PC-3 (cell line): ENCODE measurements at regions not wholly inside any gene's neighbourhood (a gene's known extent, or its start where the extent isn't known, plus 50 kb on each side); places are given as distances from the start of the nearest gene placed in this dataset.

Source experiments
- ATAC-seq: fragments of 200-7000 bp; cut with Tn5 transposase; 2 replicates; pipeline ENCODE4 v1.9.1; 2020; ENCODE audit warnings: mild to moderate bottlenecking, moderate library complexity
- BruUV-seq: library from RNA; stranded (reverse); fragments of 400-500 nt; replicated peaks from 2 replicates; lab custom pipeline; 2021; lab: Mats Ljungman, UMichigan
- CTCF ChIA-PET: fragments of 300-600 bp; sonication (Branson Sonifier 250); formaldehyde crosslinking; loops from one replicate; lab custom pipeline; 2022; ENCODE audit warnings: antibody characterized with exemption; lab: Charles Lee
- POLR2A ChIA-PET: fragments of 300-600 bp; sonication (Branson Sonifier 250); formaldehyde crosslinking; loops from one replicate; lab custom pipeline; 2022; ENCODE audit warnings: antibody characterized with exemption; ENCODE audit not compliant: unreplicated experiment; lab: Charles Lee
- DNase-seq: peaks from one replicate; pipeline ENCODE4 v3.0.0-alpha.2; 2015
- H2AFZ ChIP-seq: fragments of 300-600 bp; sonication (generic); 2 replicates; pipeline ENCODE4 v1.6.0; 2016; ENCODE audit warnings: antibody characterized with exemption, low read length
- H3F3A ChIP-seq: fragments of 300-600 bp; sonication (generic); one replicate; pipeline ENCODE4 v1.6.0; 2017; ENCODE audit warnings: antibody characterized with exemption, low read length, control low read depth, mild to moderate bottlenecking; ENCODE audit not compliant: unreplicated experiment
- H3K27ac ChIP-seq: fragments of 300-600 bp; sonication (generic); 2 replicates; pipeline ENCODE4 v1.5.1; 2016; ENCODE audit warnings: mild to moderate bottlenecking, low read length
- H3K27me3 ChIP-seq: fragments of 300-600 bp; sonication (generic); 2 replicates; pipeline ENCODE4 v1.6.1; 2016; ENCODE audit warnings: low read length, mixed read lengths
- H3K36me3 ChIP-seq: fragments of 300-600 bp; sonication (generic); 2 replicates; pipeline ENCODE4 v1.6.1; 2016; ENCODE audit warnings: low read depth, mixed run types, low read length, mixed read lengths
- H3K4me1 ChIP-seq: fragments of 300-600 bp; sonication (generic); 2 replicates; pipeline ENCODE4 v1.5.1; 2016; ENCODE audit warnings: low read length; ENCODE audit not compliant: insufficient read depth
- H3K4me2 ChIP-seq: fragments of 300-600 bp; sonication (generic); 2 replicates; pipeline ENCODE4 v1.6.0; 2016; ENCODE audit warnings: low read length
- H3K4me3 ChIP-seq: fragments of 300-600 bp; sonication (generic); 2 replicates; pipeline ENCODE4 v1.5.1; 2016; ENCODE audit warnings: mild to moderate bottlenecking, low read length, mixed read lengths
- H3K79me2 ChIP-seq: fragments of 300-600 bp; sonication (generic); 2 replicates; pipeline ENCODE4 v1.6.1; 2017; ENCODE audit warnings: low read length, mixed read lengths
- H3K9ac ChIP-seq: fragments of 300-600 bp; sonication (generic); 2 replicates; pipeline ENCODE4 v1.6.0; 2016; ENCODE audit warnings: mild to moderate bottlenecking, low read length
- H3K9me2 ChIP-seq: fragments of 300-600 bp; sonication (generic); replicated peaks from 2 replicates; pipeline ENCODE4 v1.6.1; 2016; ENCODE audit warnings: mixed run types, low read length, mixed read lengths
- H3K9me3 ChIP-seq: fragments of 300-600 bp; sonication (generic); 2 replicates; pipeline ENCODE4 v1.6.1; 2016; ENCODE audit warnings: low read length, mixed read lengths
- H4K20me1 ChIP-seq: fragments of 300-600 bp; sonication (generic); 2 replicates; pipeline ENCODE4 v1.6.1; 2016; ENCODE audit warnings: low read length, mixed read lengths
- EZH2 ChIP-seq: fragments of 300-600 bp; sonication (generic); IDR thresholded peaks from one replicate; pipeline ENCODE4 v1.6.1; 2017; ENCODE audit warnings: antibody characterized with exemption, mild to moderate bottlenecking, low read length; ENCODE audit not compliant: unreplicated experiment
- EZH2phosphoT487 ChIP-seq: fragments of 300-600 bp; sonication (generic); IDR thresholded peaks from 2 replicates; pipeline ENCODE4 v1.6.1; 2018; ENCODE audit warnings: mild to moderate bottlenecking, antibody characterized with exemption, low read length, borderline replicate concordance
- intact Hi-C: fragments of 100-400 bp; cut with micrococcal nuclease; formaldehyde crosslinking; loops from 2 replicates; pipeline ENCODE4 v1.9.0; 2023
- TF ChIP-seq, protein P1 (sequence below): fragments of 300-600 bp; sonication (generic); conservative IDR thresholded peaks from 2 replicates; pipeline ENCODE4 v1.5.1; 2017; ENCODE audit warnings: antibody characterized with exemption, low read depth, mild to moderate bottlenecking, low read length

DNA sequence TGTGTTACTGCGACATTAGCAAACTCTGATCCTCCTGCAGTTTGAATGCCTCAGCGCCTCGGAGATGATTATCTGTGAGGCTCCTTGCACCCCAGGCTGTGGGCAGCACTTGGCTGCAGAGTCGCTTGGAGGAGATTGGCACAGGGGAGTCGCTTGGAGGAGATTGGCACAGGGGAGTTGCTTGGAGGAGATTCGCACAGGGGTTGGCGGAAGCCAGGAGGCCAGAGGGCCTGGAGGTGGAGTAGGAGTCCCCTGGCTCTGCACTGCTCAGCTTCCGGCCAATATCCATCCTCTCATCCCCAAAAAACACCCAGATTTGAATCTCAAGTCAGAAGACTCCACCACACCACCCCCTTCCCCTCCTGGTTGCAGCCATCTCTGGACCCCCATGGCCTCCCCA is 192.6 kb upstream of the NECTIN1 start:
- no peaks in the 10 kb centered on the region for H4K20me1 ChIP-seq
- H2AFZ ChIP-seq: no peak overlapping the region
- ChIA-PET CTCF (no interaction called here), POLR2A (no interaction called here)
- no peak overlapping the region for H3K4me2 ChIP-seq
- no peaks in the 10 kb centered on the region for H3K9me2 ChIP-seq
- H3K79me2 ChIP-seq: no peaks in the 10 kb centered on the region
- no peak overlapping the region for H3K27ac ChIP-seq
- no peaks in the 10 kb centered on the region for H3F3A ChIP-seq
- H3K27me3 ChIP-seq: peaks cover 100% of the 10 kb centered on the region
- BruUV-seq: no TSS peak
- ATAC-seq: no peak
- no peak overlapping the region for H3K4me3 ChIP-seq
- intact Hi-C loops: no loop called here
- H3K9me3 ChIP-seq: no peaks in the 10 kb centered on the region
- H3K4me1 ChIP-seq: no peaks in the 10 kb centered on the region
- H3K9ac ChIP-seq: no peak overlapping the region
- no peak for TF ChIP-seq EZH2phosphoT487
- no peak for TF ChIP-seq EZH2
- TF ChIP-seq, protein P1, sequence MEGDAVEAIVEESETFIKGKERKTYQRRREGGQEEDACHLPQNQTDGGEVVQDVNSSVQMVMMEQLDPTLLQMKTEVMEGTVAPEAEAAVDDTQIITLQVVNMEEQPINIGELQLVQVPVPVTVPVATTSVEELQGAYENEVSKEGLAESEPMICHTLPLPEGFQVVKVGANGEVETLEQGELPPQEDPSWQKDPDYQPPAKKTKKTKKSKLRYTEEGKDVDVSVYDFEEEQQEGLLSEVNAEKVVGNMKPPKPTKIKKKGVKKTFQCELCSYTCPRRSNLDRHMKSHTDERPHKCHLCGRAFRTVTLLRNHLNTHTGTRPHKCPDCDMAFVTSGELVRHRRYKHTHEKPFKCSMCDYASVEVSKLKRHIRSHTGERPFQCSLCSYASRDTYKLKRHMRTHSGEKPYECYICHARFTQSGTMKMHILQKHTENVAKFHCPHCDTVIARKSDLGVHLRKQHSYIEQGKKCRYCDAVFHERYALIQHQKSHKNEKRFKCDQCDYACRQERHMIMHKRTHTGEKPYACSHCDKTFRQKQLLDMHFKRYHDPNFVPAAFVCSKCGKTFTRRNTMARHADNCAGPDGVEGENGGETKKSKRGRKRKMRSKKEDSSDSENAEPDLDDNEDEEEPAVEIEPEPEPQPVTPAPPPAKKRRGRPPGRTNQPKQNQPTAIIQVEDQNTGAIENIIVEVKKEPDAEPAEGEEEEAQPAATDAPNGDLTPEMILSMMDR: no peak
- H3K36me3 ChIP-seq: no peaks in the 10 kb centered on the region
- no peak for DNase-seq

DNA sequence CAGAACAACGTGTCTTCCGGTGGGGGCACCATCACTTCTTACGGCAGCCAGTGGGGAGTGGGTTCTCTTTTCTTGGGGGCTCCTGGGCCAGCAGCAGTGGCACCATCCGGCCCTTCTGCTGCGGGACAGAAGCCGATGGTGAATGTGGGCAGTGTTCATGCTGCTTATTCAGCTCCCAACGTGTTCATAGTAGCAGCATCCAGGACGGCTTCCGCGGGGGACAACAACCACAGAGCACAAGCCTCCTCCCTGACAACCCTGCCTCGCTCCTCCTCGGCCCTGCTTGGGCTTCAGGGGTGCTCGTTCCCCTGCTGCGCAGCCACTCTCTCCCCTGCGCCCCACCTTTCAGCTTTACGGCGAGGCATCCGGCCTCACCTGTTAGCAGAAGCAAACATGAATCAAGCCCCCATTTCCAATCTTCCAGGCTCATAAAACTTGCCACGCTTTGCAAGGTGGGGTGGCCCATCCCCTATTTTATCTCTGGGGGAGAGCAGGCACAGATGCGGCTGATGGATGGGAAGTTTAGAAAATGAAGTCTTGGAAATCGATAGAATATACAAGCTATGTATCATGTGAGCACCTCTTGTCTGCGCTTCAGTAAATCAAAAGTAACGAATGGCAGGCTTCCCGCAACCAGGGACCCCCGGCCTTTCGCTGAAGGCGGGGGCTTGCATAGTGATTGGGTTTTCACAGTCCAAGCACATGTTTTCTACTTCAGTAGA is 191.8 kb upstream of the NECTIN1 start:
- no peak overlapping the region for H2AFZ ChIP-seq
- CTCF ChIA-PET: no interaction called here
- TF ChIP-seq, protein P1: no peak
- TF ChIP-seq EZH2phosphoT487 (no peak), EZH2 (no peak)
- no peaks in the 10 kb centered on the region for H3K36me3 ChIP-seq
- intact Hi-C loops: no loop called here
- H3K4me2 ChIP-seq: no peak overlapping the region
- no peaks in the 10 kb centered on the region for H4K20me1 ChIP-seq
- no peak for DNase-seq
- ATAC-seq: no peak
- BruUV-seq: no TSS peak
- no peaks in the 10 kb centered on the region for H3F3A ChIP-seq
- H3K4me1 ChIP-seq: no peaks in the 10 kb centered on the region
- no peak overlapping the region for H3K9ac ChIP-seq
- POLR2A ChIA-PET: no interaction called here
- no peaks in the 10 kb centered on the region for H3K9me2 ChIP-seq
- peaks cover 100% of the 10 kb centered on the region for H3K27me3 ChIP-seq
- H3K9me3 ChIP-seq: no peaks in the 10 kb centered on the region
- H3K79me2 ChIP-seq: no peaks in the 10 kb centered on the region
- H3K4me3 ChIP-seq: no peak overlapping the region
- H3K27ac ChIP-seq: no peak overlapping the region

DNA sequence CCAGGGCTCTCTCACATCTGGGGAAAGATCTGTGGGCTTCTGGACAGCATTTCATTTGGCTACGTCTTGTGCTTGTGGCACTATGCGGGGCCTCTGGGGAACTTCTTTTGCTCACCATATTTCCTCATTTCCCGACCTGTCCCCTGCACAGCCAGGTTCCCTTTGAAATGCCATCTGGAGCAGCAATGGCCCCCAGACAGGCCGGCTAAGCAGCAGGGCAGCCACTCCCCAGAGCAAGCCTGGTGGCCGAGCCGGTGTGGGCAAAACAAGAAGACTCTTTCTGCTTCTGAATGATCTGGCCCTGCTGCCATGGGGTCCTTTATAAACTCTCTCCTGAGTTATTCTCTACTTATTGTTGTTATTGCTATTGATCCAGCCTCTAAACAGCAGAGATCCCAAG is 190.7 kb upstream of the NECTIN1 start:
- Histone ChIP-seq H4K20me1 (no peaks in the 10 kb centered on the region), H2AFZ (no peak overlapping the region), H3K27ac (no peak overlapping the region), H3K4me2 (no peak overlapping the region), H3K4me3 (no peak overlapping the region), H3K9me2 (no peaks in the 10 kb centered on the region), H3K4me1 (no peaks in the 10 kb centered on the region), H3F3A (no peaks in the 10 kb centered on the region), H3K79me2 (no peaks in the 10 kb centered on the region), H3K36me3 (no peaks in the 10 kb centered on the region), H3K9ac (no peak overlapping the region), H3K9me3 (no peaks in the 10 kb centered on the region), H3K27me3 (peaks cover 88% of the 10 kb centered on the region)
- DNase-seq (no peak), ATAC-seq (no peak)
- no TSS peak for BruUV-seq
- ChIA-PET CTCF (no interaction called here), POLR2A (no interaction called here)
- intact Hi-C loops: no loop called here
- TF ChIP-seq, protein P1: no peak
- TF ChIP-seq EZH2phosphoT487: no peak
- no peak for TF ChIP-seq EZH2
